NCI-H128 (cell line): ENCODE measurements at regions not wholly inside any gene's neighbourhood (a gene's known extent, or its start where the extent isn't known, plus 50 kb on each side); places are given as distances from the start of the nearest gene placed in this dataset.

Source experiments
- DNase-seq: peaks from one replicate; lab custom pipeline; 2025; ENCODE audit not compliant: unreplicated experiment; lab: John Stamatoyannopoulos, UW

GRCh38 chr2:3138621-3139020 lies 239.0 kb downstream of the EIPR1 start:
- no peak for DNase-seq

GRCh38 chr2:3137651-3138300 lies 239.8 kb downstream of the EIPR1 start:
- no peak for DNase-seq

GRCh38 chr2:3135676-3136075 lies 241.9 kb downstream of the EIPR1 start:
- DNase-seq: no peak

GRCh38 chr2:3134026-3134571 lies 243.5 kb downstream of the EIPR1 start:
- no peak for DNase-seq

- DNase-seq: no peak
These were observed 244.7 kb downstream of the EIPR1 start for GRCh38 chr2:3132966-3133365.

GRCh38 chr2:3132466-3132865 lies 245.2 kb downstream of the EIPR1 start:
- DNase-seq: no peak

- no peak for DNase-seq
These were observed 245.8 kb downstream of the EIPR1 start for GRCh38 chr2:3131636-3132326.

- no peak for DNase-seq
These were observed 246.6 kb downstream of the EIPR1 start for GRCh38 chr2:3130889-3131635.

- DNase-seq: no peak
These were observed 247.2 kb downstream of the EIPR1 start for GRCh38 chr2:3130444-3130843.

- no peak for DNase-seq
These were observed 247.8 kb downstream of the EIPR1 start for GRCh38 chr2:3129867-3130266.

- no peak for DNase-seq
These were observed 248.8 kb downstream of the EIPR1 start for GRCh38 chr2:3128786-3129185.

- DNase-seq: no peak
These were observed 249.9 kb downstream of the EIPR1 start for GRCh38 chr2:3127710-3128109.

GRCh38 chr2:3126911-3127621 lies 250.6 kb downstream of the EIPR1 start:
- no peak for DNase-seq

GRCh38 chr2:3126171-3126910 lies 251.3 kb downstream of the EIPR1 start:
- DNase-seq: no peak

- DNase-seq: no peak
These were observed 251.9 kb downstream of the EIPR1 start for GRCh38 chr2:3125761-3126130.

GRCh38 chr2:3125001-3125760 lies 252.4 kb downstream of the EIPR1 start:
- DNase-seq: no peak

GRCh38 chr2:3122525-3122924 lies 255.1 kb downstream of the EIPR1 start:
- DNase-seq: no peak

GRCh38 chr2:3121601-3122000 lies 256.0 kb downstream of the EIPR1 start:
- no peak for DNase-seq

GRCh38 chr2:3117650-3118216 lies 259.9 kb downstream of the EIPR1 start:
- no peak for DNase-seq

- no peak for DNase-seq
These were observed 261.2 kb downstream of the EIPR1 start for GRCh38 chr2:3116371-3116770.
